Activated CD4-positive, alpha-beta T cell treated with anti-CD3 and anti-CD28 coated beads, Interleukin-2, amount 10 ng/mL, durations not matched to agents 7 days and 5 days (primary cell): ENCODE measurements at regions not wholly inside any gene's neighbourhood (a gene's known extent, or its start where the extent isn't known, plus 50 kb on each side); places are given as distances from the start of the nearest gene placed in this dataset.

Experiments
- CTCF ChIA-PET: fragments of 350-600 bp; sonication (Branson Sonifier 250); formaldehyde crosslinking; loops from one replicate; lab custom pipeline; 2021; ENCODE audit warnings: antibody characterized with exemption; lab: Charles Lee
- POLR2A ChIA-PET: fragments of 350-600 bp; sonication (Branson Sonifier 250); formaldehyde crosslinking; loops from one replicate; lab custom pipeline; 2021; ENCODE audit warnings: antibody characterized with exemption; lab: Charles Lee
- DNase-seq: peaks from one replicate; pipeline ENCODE4 v3.0.0-alpha.2; 2020
- H3K27ac Mint-ChIP-seq: one replicate; pipeline ENCODE4 v1.8.0; 2021; ENCODE audit warnings: mild to moderate bottlenecking, moderate library complexity, mixed read lengths
- H3K27me3 Mint-ChIP-seq: one replicate; pipeline ENCODE4 v1.8.0; 2021; ENCODE audit warnings: mixed read lengths
- H3K36me3 Mint-ChIP-seq: one replicate; pipeline ENCODE4 v1.8.0; 2021; ENCODE audit warnings: low read depth, mixed read lengths
- H3K4me1 Mint-ChIP-seq: one replicate; pipeline ENCODE4 v1.8.0; 2021; ENCODE audit warnings: mixed read lengths
- H3K4me3 Mint-ChIP-seq: one replicate; pipeline ENCODE4 v1.8.0; 2021; ENCODE audit warnings: mild to moderate bottlenecking, moderate library complexity, mixed read lengths
- H3K9me3 Mint-ChIP-seq: one replicate; pipeline ENCODE4 v1.8.0; 2021; ENCODE audit warnings: mixed read lengths

- CTCF ChIA-PET, result no interaction called here
- Mint-ChIP-seq H3K4me1 (no peaks in the 10 kb centered on the region), H3K4me3 (no peak overlapping the region), H3K27me3 (no peaks in the 10 kb centered on the region), H3K36me3 (no peaks in the 10 kb centered on the region), H3K27ac (no peak overlapping the region), H3K9me3 (peaks cover 11% of the 10 kb centered on the region)
- POLR2A ChIA-PET, result interaction anchor here (0.6 kb wide), 1 partner anchor 485 kb away, joined by 4 read pairs; no protein-coding TSS in a partner anchor
- DNase-seq, result no peak
These were observed 82.2 kb upstream of the ACTRT2 start for GRCh38 chr1:2939041-2939552.

GRCh38 chr1:2940178-2940577, 81.1 kb upstream of the ACTRT2 start:
- ChIA-PET CTCF (no interaction called here), POLR2A (no interaction called here)
- Mint-ChIP-seq H3K36me3 (no peaks in the 10 kb centered on the region), H3K4me3 (no peak overlapping the region), H3K27ac (no peak overlapping the region), H3K9me3 (peaks cover 11% of the 10 kb centered on the region), H3K27me3 (no peaks in the 10 kb centered on the region), H3K4me1 (no peaks in the 10 kb centered on the region)
- DNase-seq, result no peak

GRCh38 chr1:2941040-2941439, 80.2 kb upstream of the ACTRT2 start:
- no peaks in the 10 kb centered on the region for H3K36me3 Mint-ChIP-seq
- no peak for DNase-seq
- peaks cover 11% of the 10 kb centered on the region for H3K9me3 Mint-ChIP-seq
- H3K4me3 Mint-ChIP-seq, result no peak overlapping the region
- no peaks in the 10 kb centered on the region for H3K27me3 Mint-ChIP-seq
- H3K4me1 Mint-ChIP-seq, result no peaks in the 10 kb centered on the region
- ChIA-PET POLR2A (no interaction called here), CTCF (no interaction called here)
- no peak overlapping the region for H3K27ac Mint-ChIP-seq

- CTCF ChIA-PET, result no interaction called here
- Mint-ChIP-seq H3K4me3 (no peak overlapping the region), H3K36me3 (no peaks in the 10 kb centered on the region), H3K9me3 (peaks cover 11% of the 10 kb centered on the region), H3K27me3 (no peaks in the 10 kb centered on the region), H3K4me1 (no peaks in the 10 kb centered on the region), H3K27ac (no peak overlapping the region)
- POLR2A ChIA-PET, result no interaction called here
- DNase-seq, result no peak
These were observed 79.4 kb upstream of the ACTRT2 start for GRCh38 chr1:2941907-2942306.

- H3K27me3 Mint-ChIP-seq, result peaks cover 3% of the 10 kb centered on the region
- DNase-seq, result no peak
These were observed 78.9 kb upstream of the ACTRT2 start for GRCh38 chr1:2942410-2942809.

GRCh38 chr1:2943686-2944260, 77.5 kb upstream of the ACTRT2 start:
- POLR2A ChIA-PET, result no interaction called here

More at GRCh38 chr1:2942410-2942809, 78.9 kb upstream of the ACTRT2 start:
- no peak overlapping the region for H3K4me3 Mint-ChIP-seq
- peaks cover 11% of the 10 kb centered on the region for H3K9me3 Mint-ChIP-seq
- no peak overlapping the region for H3K27ac Mint-ChIP-seq
- CTCF ChIA-PET, result no interaction called here
- POLR2A ChIA-PET, result no interaction called here
- H3K4me1 Mint-ChIP-seq, result no peaks in the 10 kb centered on the region
- no peaks in the 10 kb centered on the region for H3K36me3 Mint-ChIP-seq

GRCh38 chr1:2944705-2945104, 76.6 kb upstream of the ACTRT2 start:
- no peak overlapping the region for H3K4me3 Mint-ChIP-seq
- H3K9me3 Mint-ChIP-seq, result peaks cover 4% of the 10 kb centered on the region
- ChIA-PET CTCF (no interaction called here), POLR2A (no interaction called here)
- no peak overlapping the region for H3K27ac Mint-ChIP-seq
- H3K36me3 Mint-ChIP-seq, result no peaks in the 10 kb centered on the region
- H3K4me1 Mint-ChIP-seq, result no peaks in the 10 kb centered on the region
- H3K27me3 Mint-ChIP-seq, result peaks cover 3% of the 10 kb centered on the region
- DNase-seq, result no peak

More at GRCh38 chr1:2943686-2944260, 77.5 kb upstream of the ACTRT2 start:
- Mint-ChIP-seq H3K27me3 (peaks cover 3% of the 10 kb centered on the region), H3K27ac (no peak overlapping the region), H3K4me1 (no peaks in the 10 kb centered on the region), H3K9me3 (peaks cover 4% of the 10 kb centered on the region), H3K4me3 (no peak overlapping the region), H3K36me3 (no peaks in the 10 kb centered on the region)
- CTCF ChIA-PET, result no interaction called here
- DNase-seq, result no peak

- POLR2A ChIA-PET, result no interaction called here
- CTCF ChIA-PET, result no interaction called here
- H3K4me3 Mint-ChIP-seq, result no peak overlapping the region
- H3K9me3 Mint-ChIP-seq, result peaks cover 1% of the 10 kb centered on the region
- no peaks in the 10 kb centered on the region for H3K36me3 Mint-ChIP-seq
- peaks cover 3% of the 10 kb centered on the region for H3K27me3 Mint-ChIP-seq
- H3K4me1 Mint-ChIP-seq, result no peaks in the 10 kb centered on the region
- H3K27ac Mint-ChIP-seq, result no peak overlapping the region
- no peak for DNase-seq
These were observed 75.4 kb upstream of the ACTRT2 start for GRCh38 chr1:2945821-2946231.

GRCh38 chr1:2946291-2946690, 75.0 kb upstream of the ACTRT2 start:
- DNase-seq, result no peak
- H3K4me1 Mint-ChIP-seq, result no peaks in the 10 kb centered on the region
- H3K27ac Mint-ChIP-seq, result no peak overlapping the region
- no peaks in the 10 kb centered on the region for H3K9me3 Mint-ChIP-seq
- H3K36me3 Mint-ChIP-seq, result no peaks in the 10 kb centered on the region
- peaks cover 3% of the 10 kb centered on the region for H3K27me3 Mint-ChIP-seq
- ChIA-PET CTCF (no interaction called here), POLR2A (no interaction called here)
- H3K4me3 Mint-ChIP-seq, result no peak overlapping the region

GRCh38 chr1:2946999-2947690, 74.1 kb upstream of the ACTRT2 start:
- Mint-ChIP-seq H3K4me3 (no peak overlapping the region), H3K4me1 (no peaks in the 10 kb centered on the region), H3K36me3 (no peaks in the 10 kb centered on the region), H3K27me3 (peaks cover 3% of the 10 kb centered on the region), H3K9me3 (no peaks in the 10 kb centered on the region), H3K27ac (no peak overlapping the region)
- ChIA-PET CTCF (no interaction called here), POLR2A (no interaction called here)
- no peak for DNase-seq

GRCh38 chr1:2948001-2948750, 73.1 kb upstream of the ACTRT2 start:
- ChIA-PET POLR2A (no interaction called here), CTCF (no interaction called here)
- DNase-seq, result no peak
- Mint-ChIP-seq H3K9me3 (peaks cover 2% of the 10 kb centered on the region), H3K4me1 (no peaks in the 10 kb centered on the region), H3K27me3 (peaks cover 3% of the 10 kb centered on the region), H3K27ac (no peak overlapping the region), H3K36me3 (no peaks in the 10 kb centered on the region), H3K4me3 (no peak overlapping the region)

GRCh38 chr1:2948751-2949680, 72.3 kb upstream of the ACTRT2 start:
- CTCF ChIA-PET, result no interaction called here
- Mint-ChIP-seq H3K9me3 (peaks cover 4% of the 10 kb centered on the region), H3K36me3 (no peaks in the 10 kb centered on the region), H3K4me3 (no peak overlapping the region), H3K27me3 (peaks cover 3% of the 10 kb centered on the region), H3K4me1 (no peaks in the 10 kb centered on the region), H3K27ac (no peak overlapping the region)
- POLR2A ChIA-PET, result no interaction called here
- no peak for DNase-seq
